H9 (cell line): ENCODE measurements at regions not wholly inside any gene's neighbourhood (a gene's known extent, or its start where the extent isn't known, plus 50 kb on each side); places are given as distances from the start of the nearest gene placed in this dataset.
"Not testable (repeated sequence)": the region's sequence is repeated elsewhere in the genome, so short reads cannot be mapped to it uniquely, and the experiment has no call there.

Source experiments
- DNase-seq: peaks from one replicate; pipeline ENCODE4 v3.0.0-alpha.2; 2017
- H2AFZ ChIP-seq: one replicate; pipeline ENCODE4 v1.6.1; 2013; ENCODE audit warnings: mild to moderate bottlenecking, low read length, control low read depth, moderate library complexity
- H2AK5ac ChIP-seq: 2 replicates; pipeline ENCODE4 v1.6.1; 2013; ENCODE audit warnings: low read length, control low read depth, mixed read lengths; ENCODE audit not compliant: insufficient read length
- H2BK120ac ChIP-seq: one replicate; pipeline ENCODE4 v1.6.1; 2013; ENCODE audit warnings: low read depth, mild to moderate bottlenecking, low read length, control low read depth, inconsistent platforms; ENCODE audit not compliant: poor library complexity, severe bottlenecking
- H2BK12ac ChIP-seq: 2 replicates; pipeline ENCODE4 v1.6.1; 2013; ENCODE audit warnings: low read length, control low read depth, mixed read lengths, low read depth; ENCODE audit not compliant: insufficient read length
- H2BK15ac ChIP-seq: 2 replicates; pipeline ENCODE4 v1.6.1; 2013; ENCODE audit warnings: low read depth, low read length, control low read depth
- H2BK20ac ChIP-seq: one replicate; pipeline ENCODE4 v1.6.1; 2013; ENCODE audit warnings: low read depth, mild to moderate bottlenecking, low read length, control low read depth, inconsistent platforms; ENCODE audit not compliant: poor library complexity, severe bottlenecking
- H2BK5ac ChIP-seq: 2 replicates; pipeline ENCODE4 v1.6.1; 2013; ENCODE audit warnings: low read length, control low read depth, mixed read lengths; ENCODE audit not compliant: insufficient read length
- H3K14ac ChIP-seq: 2 replicates; pipeline ENCODE4 v1.6.1; 2013; ENCODE audit warnings: low read length, control low read depth; ENCODE audit not compliant: insufficient read depth
- H3K18ac ChIP-seq: 2 replicates; pipeline ENCODE4 v1.6.1; 2013; ENCODE audit warnings: low read depth, mild to moderate bottlenecking, mixed read lengths, low read length, control low read depth; ENCODE audit not compliant: insufficient read length
- H3K23ac ChIP-seq: 2 replicates; pipeline ENCODE4 v1.6.1; 2013; ENCODE audit warnings: low read length, control low read depth, mixed read lengths, low read depth; ENCODE audit not compliant: insufficient read length
- H3K23me2 ChIP-seq: 2 replicates; pipeline ENCODE4 v1.6.1; 2013; ENCODE audit warnings: low read depth, mild to moderate bottlenecking, mixed read lengths, low read length, control low read depth; ENCODE audit not compliant: insufficient read length, poor library complexity, severe bottlenecking
- H3K27ac ChIP-seq: 2 replicates; pipeline ENCODE4 v1.5.1; 2013; ENCODE audit warnings: low read length, control low read depth, mixed read lengths, low read depth; ENCODE audit not compliant: insufficient read length
- H3K27me3 ChIP-seq: 2 replicates; pipeline ENCODE4 v1.6.1; 2013; ENCODE audit warnings: low read length, control low read depth, inconsistent platforms; ENCODE audit not compliant: insufficient read depth
- H3K4ac ChIP-seq: 2 replicates; pipeline ENCODE4 v1.6.1; 2013; ENCODE audit warnings: low read depth, mild to moderate bottlenecking, control low read depth, inconsistent platforms, low read length, moderate library complexity
- H3K4me1 ChIP-seq: 2 replicates; pipeline ENCODE4 v1.6.1; 2013; ENCODE audit warnings: low read length, control low read depth, inconsistent platforms; ENCODE audit not compliant: insufficient read depth
- H3K4me2 ChIP-seq: 2 replicates; pipeline ENCODE4 v1.6.1; 2013; ENCODE audit warnings: low read length, control low read depth, mixed read lengths; ENCODE audit not compliant: insufficient read length, insufficient read depth
- H3K56ac ChIP-seq: 2 replicates; pipeline ENCODE4 v1.6.1; 2013; ENCODE audit warnings: low read depth, mild to moderate bottlenecking, mixed read lengths, low read length, control low read depth; ENCODE audit not compliant: insufficient read length
- H3K79me1 ChIP-seq: 2 replicates; pipeline ENCODE4 v1.6.1; 2013; ENCODE audit warnings: low read depth, mild to moderate bottlenecking, moderate library complexity, low read length, control low read depth, inconsistent platforms; ENCODE audit not compliant: insufficient read depth, poor library complexity, severe bottlenecking
- H3K79me2 ChIP-seq: 2 replicates; pipeline ENCODE4 v1.6.1; 2013; ENCODE audit warnings: low read length, control low read depth, inconsistent platforms; ENCODE audit not compliant: insufficient read depth
- H3K9ac ChIP-seq: 2 replicates; pipeline ENCODE4 v1.6.1; 2013; ENCODE audit warnings: low read length, control low read depth, mixed read lengths; ENCODE audit not compliant: insufficient read length; ENCODE audit errors: extremely low read depth
- H3K9me3 ChIP-seq: one replicate; pipeline ENCODE4 v1.6.1; 2013; ENCODE audit warnings: low read depth, low read length, inconsistent platforms; ENCODE audit not compliant: control insufficient read depth
- H3T11ph ChIP-seq: one replicate; pipeline ENCODE4 v1.6.1; 2013; ENCODE audit warnings: mild to moderate bottlenecking, low read length, control low read depth, inconsistent platforms
- H4K20me1 ChIP-seq: one replicate; pipeline ENCODE4 v1.6.1; 2013; ENCODE audit not compliant: control insufficient read depth, insufficient read length, insufficient read depth
- H4K5ac ChIP-seq: 2 replicates; pipeline ENCODE4 v1.6.1; 2013; ENCODE audit warnings: low read depth, mild to moderate bottlenecking, mixed read lengths, low read length, control low read depth; ENCODE audit not compliant: insufficient read length
- H4K8ac ChIP-seq: replicated peaks from 2 replicates; pipeline ENCODE4 v1.6.1; 2013; ENCODE audit warnings: low read length, control low read depth, mixed read lengths, low read depth; ENCODE audit not compliant: insufficient read length
- H4K91ac ChIP-seq: 2 replicates; pipeline ENCODE4 v1.6.1; 2013; ENCODE audit warnings: low read depth, mild to moderate bottlenecking, moderate library complexity, mixed read lengths, low read length, control low read depth; ENCODE audit not compliant: insufficient read length
- H3K27ac Mint-ChIP-seq, 3 experiments: 2 replicates in 2 of 3; 3 replicates in 1 of 3; pipeline ENCODE4 v1.8.0; 2020 to 2021; ENCODE audit warnings: mixed read lengths in 3 of 3, mild to moderate bottlenecking in 1 of 3, moderate library complexity in 1 of 3
- H3K27me3 Mint-ChIP-seq: 2 replicates; pipeline ENCODE4 v1.8.0; 2021; ENCODE audit warnings: low read depth, mild to moderate bottlenecking, moderate library complexity, mixed read lengths
- H3K36me3 Mint-ChIP-seq, 3 experiments: 2 replicates in 2 of 3; 3 replicates in 1 of 3; pipeline ENCODE4 v1.8.0; 2020 to 2021; ENCODE audit warnings: low read depth in 3 of 3, mixed read lengths in 3 of 3; ENCODE audit not compliant: insufficient read depth in 1 of 3
- H3K4me1 Mint-ChIP-seq, 2 experiments: 2 replicates each; pipeline ENCODE4 v1.8.0; 2020; ENCODE audit warnings: mixed read lengths in 2 of 2
- H3K4me3 Mint-ChIP-seq, 2 experiments: 2 replicates in 1 of 2; 3 replicates in 1 of 2; pipeline ENCODE4 v1.8.0; 2020 to 2021; ENCODE audit warnings: mild to moderate bottlenecking in 2 of 2, mixed read lengths in 2 of 2, moderate library complexity in 1 of 2
- H3K9me3 Mint-ChIP-seq, 2 experiments: 2 replicates in 1 of 2; 3 replicates in 1 of 2; pipeline ENCODE4 v1.8.0; 2020; ENCODE audit warnings: mild to moderate bottlenecking in 2 of 2, mixed read lengths in 2 of 2, moderate library complexity in 1 of 2
- CTCF ChIP-seq: fragments of 200-600 bp; sonication (generic); conservative IDR thresholded peaks from 3 replicates; pipeline ENCODE4 v1.8.0; 2021; ENCODE audit warnings: antibody characterized with exemption, mild to moderate bottlenecking
- WGBS: extraction: QIAGEN DNeasy Blood & Tissue Kit; methylation state at CpG from one replicate; pipeline ENCODE4 v1.1.7; 2013; ENCODE audit warnings: missing lambda C conversion rate, low lambda C conversion rate, mixed read lengths; ENCODE audit not compliant: insufficient read length; ENCODE audit errors: extremely low coverage; 5-methylcytosine and 5-hydroxymethylcytosine counted together

DNA sequence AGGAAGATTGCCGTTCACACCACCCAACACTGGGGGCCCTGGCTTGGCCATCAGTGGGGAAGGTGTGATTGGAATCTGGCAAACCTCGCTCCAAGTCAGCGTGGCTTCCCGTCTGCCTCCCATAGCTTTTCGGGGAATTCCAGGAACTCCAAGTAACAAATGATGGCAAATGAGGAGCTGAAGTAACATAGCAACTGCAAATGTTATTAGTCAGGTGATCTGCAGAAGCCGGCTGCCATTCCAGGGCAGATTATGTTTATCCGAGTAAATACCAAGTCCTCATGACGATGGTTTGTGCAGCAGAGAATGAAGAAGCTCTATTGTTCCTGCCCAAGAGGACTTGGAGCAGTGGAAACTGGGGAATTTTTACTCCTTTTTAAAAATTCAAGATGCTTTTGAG lies 270.5 kb upstream of the PODXL start:
- Histone ChIP-seq H3K14ac (0 out of 2 replicates have a peak overlapping the region, but pooled peaks have one; percentile 53), H2AK5ac (no peak overlapping the region), H3K23me2 (no peaks in the 10 kb centered on the region), H3K9ac (no peak overlapping the region), H3K18ac (peak overlapping the region; percentile 67), H3T11ph (no peak overlapping the region), H3K56ac (no peak overlapping the region), H2BK5ac (no peak overlapping the region), H3K4ac (no peak overlapping the region; the same call in 1 of the 2 replicates), H3K79me1 (no peaks in the 10 kb centered on the region), H3K23ac (no peak overlapping the region), H2AFZ (no peak overlapping the region), H4K20me1 (no peaks in the 10 kb centered on the region), H2BK120ac (no peak overlapping the region), H3K4me1 (no peaks in the 10 kb centered on the region), H3K27me3 (no peaks in the 10 kb centered on the region), H4K8ac (no peak overlapping the region), H2BK12ac (peak overlapping the region; percentile 67), H3K27ac (no peak overlapping the region), H4K5ac (no peak overlapping the region), H4K91ac (no peak overlapping the region), H2BK15ac (no peak overlapping the region), H3K4me2 (no peak overlapping the region), H3K9me3 (no peaks in the 10 kb centered on the region), H3K79me2 (no peaks in the 10 kb centered on the region), H2BK20ac (no peak overlapping the region)
- Mint-ChIP-seq H3K9me3 (no peaks in the 10 kb centered on the region), H3K36me3 (no peaks in the 10 kb centered on the region), H3K27me3 (peaks cover 10% of the 10 kb centered on the region), H3K27ac (peak overlapping the region in 1 of 3 experiments; percentile 13; a peak in 3 of 7 replicates), H3K4me3 (no peak overlapping the region), H3K4me1 (peaks cover 24 to 26% of the 10 kb centered on the region in 2 experiments)
- WGBS: no CpG with 5 or more reads among the region's 8 CpGs
- TF ChIP-seq CTCF: no peak
- peak; percentile 48 for DNase-seq

GRCh38 chr7:131823961-131824440 lies 267.6 kb upstream of the PODXL start:
- not testable (repeated sequence) for H3K9ac ChIP-seq, H3K79me2 ChIP-seq, H2AFZ ChIP-seq, H3K9me3 ChIP-seq, H2BK12ac ChIP-seq, H3K79me1 ChIP-seq, H3T11ph ChIP-seq, H3K18ac ChIP-seq, H3K56ac ChIP-seq, H2BK120ac ChIP-seq, H3K4me2 ChIP-seq, H3K14ac ChIP-seq, H3K23ac ChIP-seq, H3K36me3 Mint-ChIP-seq, H2BK20ac ChIP-seq, H3K4me1 ChIP-seq, H2BK15ac ChIP-seq, H2AK5ac ChIP-seq, H3K27me3 ChIP-seq, H3K27ac ChIP-seq, H4K8ac ChIP-seq, H3K27ac Mint-ChIP-seq, H4K5ac ChIP-seq, H4K20me1 ChIP-seq, H3K4ac ChIP-seq, H4K91ac ChIP-seq, H3K4me3 Mint-ChIP-seq, H3K23me2 ChIP-seq, H2BK5ac ChIP-seq, H3K9me3 Mint-ChIP-seq, DNase-seq
- H3K4me1 Mint-ChIP-seq: peaks cover 19 to 25% of the 10 kb centered on the region in 2 experiments
- no CpG with 5 or more reads among the region's 8 CpGs for WGBS
- peaks cover 25% of the 10 kb centered on the region for H3K27me3 Mint-ChIP-seq
